ENCODE measurements at regions not wholly inside any gene's neighbourhood (a gene's known extent, or its start where the extent isn't known, plus 50 kb on each side); places are given as distances from the start of the nearest gene placed in this dataset.

- Histone ChIP-seq H3K4me2 (ENCODE audit: low read length) (no peak overlapping the region), H3K4me3 (ENCODE audit: insufficient read depth, low read depth, low read length) (no peak overlapping the region), H2AFZ (ENCODE audit: low read depth, low read length) (no peak overlapping the region), H3K4me1 (ENCODE audit: insufficient read depth, low read length) (no peaks in the 10 kb centered on the region), H3K27me3 (ENCODE audit: insufficient read depth, low read length) (no peaks in the 10 kb centered on the region), H3K79me2 (ENCODE audit: insufficient read depth, low read length) (no peaks in the 10 kb centered on the region), H3K9me3 (ENCODE audit: insufficient read depth, low read depth, low read length) (no peaks in the 10 kb centered on the region), H3K9ac (ENCODE audit: low read length) (no peak overlapping the region), H3K36me3 (ENCODE audit: insufficient read depth, low read length) (no peaks in the 10 kb centered on the region), H4K20me1 (ENCODE audit: insufficient read depth, low read length) (no peaks in the 10 kb centered on the region), H3K27ac (ENCODE audit: low read depth, low read length) (no peak overlapping the region)
- Mint-ChIP-seq H3K4me3 (ENCODE audit: unreplicated experiment) (no peak overlapping the region), H3K36me3 (ENCODE audit: low read depth, unreplicated experiment) (no peaks in the 10 kb centered on the region), H3K27me3 (ENCODE audit: low read depth, unreplicated experiment) (no peaks in the 10 kb centered on the region), H3K27ac (ENCODE audit: unreplicated experiment) (no peak overlapping the region), H3K4me1 (ENCODE audit: low read depth, unreplicated experiment) (peaks cover 1% of the 10 kb centered on the region), H3K9me3 (ENCODE audit: unreplicated experiment) (no peaks in the 10 kb centered on the region)
- no peak for TF ChIP-seq CTCF (IDR thresholded peaks at IDR 0.05; ENCODE audit: insufficient read depth, low read depth, low read length)
- TF ChIP-seq EZH2 (IDR thresholded peaks at IDR 0.05; ENCODE audit: insufficient read depth, low read length): no peak
- FAIRE-seq (no peak), DNase-seq (ENCODE audit: low read depth) (no peak)
Measured at GRCh38 chr6:148109732-148110131, 232.9 kb upstream of the SASH1 start.

- Mint-ChIP-seq H3K9me3 (ENCODE audit: unreplicated experiment) (no peaks in the 10 kb centered on the region), H3K27me3 (ENCODE audit: low read depth, unreplicated experiment) (no peaks in the 10 kb centered on the region), H3K27ac (ENCODE audit: unreplicated experiment) (no peak overlapping the region), H3K4me1 (ENCODE audit: low read depth, unreplicated experiment) (peaks cover 1% of the 10 kb centered on the region), H3K36me3 (ENCODE audit: low read depth, unreplicated experiment) (no peaks in the 10 kb centered on the region), H3K4me3 (ENCODE audit: unreplicated experiment) (no peak overlapping the region)
- FAIRE-seq: no peak
- Histone ChIP-seq H3K27ac (ENCODE audit: low read depth, low read length) (no peak overlapping the region), H2AFZ (ENCODE audit: low read depth, low read length) (no peak overlapping the region), H3K4me2 (ENCODE audit: low read length) (no peak overlapping the region), H3K9ac (ENCODE audit: low read length) (no peak overlapping the region), H3K9me3 (ENCODE audit: insufficient read depth, low read depth, low read length) (no peaks in the 10 kb centered on the region), H3K27me3 (ENCODE audit: insufficient read depth, low read length) (no peaks in the 10 kb centered on the region), H3K79me2 (ENCODE audit: insufficient read depth, low read length) (no peaks in the 10 kb centered on the region), H3K4me1 (ENCODE audit: insufficient read depth, low read length) (no peaks in the 10 kb centered on the region), H3K36me3 (ENCODE audit: insufficient read depth, low read length) (no peaks in the 10 kb centered on the region), H3K4me3 (ENCODE audit: insufficient read depth, low read depth, low read length) (no peak overlapping the region), H4K20me1 (ENCODE audit: insufficient read depth, low read length) (no peaks in the 10 kb centered on the region)
- TF ChIP-seq CTCF (IDR thresholded peaks at IDR 0.05; ENCODE audit: insufficient read depth, low read depth, low read length): no peak
- TF ChIP-seq EZH2 (IDR thresholded peaks at IDR 0.05; ENCODE audit: insufficient read depth, low read length): no peak
- no peak for DNase-seq (ENCODE audit: low read depth)
Measured at GRCh38 chr6:148110925-148111324, 231.7 kb upstream of the SASH1 start.

GRCh38 chr6:148112851-148113319 lies 229.8 kb upstream of the SASH1 start:
- FAIRE-seq: no peak
- H3K4me1 Mint-ChIP-seq (ENCODE audit: low read depth, unreplicated experiment): peaks cover 1% of the 10 kb centered on the region
- H3K4me3 Mint-ChIP-seq (ENCODE audit: unreplicated experiment): no peak overlapping the region
- Histone ChIP-seq H2AFZ (ENCODE audit: low read depth, low read length) (no peak overlapping the region), H3K9me3 (ENCODE audit: insufficient read depth, low read depth, low read length) (no peaks in the 10 kb centered on the region), H3K9ac (ENCODE audit: low read length) (no peak overlapping the region), H3K79me2 (ENCODE audit: insufficient read depth, low read length) (no peaks in the 10 kb centered on the region), H4K20me1 (ENCODE audit: insufficient read depth, low read length) (no peaks in the 10 kb centered on the region), H3K27me3 (ENCODE audit: insufficient read depth, low read length) (no peaks in the 10 kb centered on the region), H3K27ac (ENCODE audit: low read depth, low read length) (no peak overlapping the region), H3K4me2 (ENCODE audit: low read length) (no peak overlapping the region), H3K36me3 (ENCODE audit: insufficient read depth, low read length) (no peaks in the 10 kb centered on the region), H3K4me1 (ENCODE audit: insufficient read depth, low read length) (no peaks in the 10 kb centered on the region), H3K4me3 (ENCODE audit: insufficient read depth, low read depth, low read length) (no peak overlapping the region)
- no peaks in the 10 kb centered on the region for H3K27me3 Mint-ChIP-seq (ENCODE audit: low read depth, unreplicated experiment)
- no peaks in the 10 kb centered on the region for H3K36me3 Mint-ChIP-seq (ENCODE audit: low read depth, unreplicated experiment)
- DNase-seq (ENCODE audit: low read depth): no peak
- TF ChIP-seq EZH2 (IDR thresholded peaks at IDR 0.05; ENCODE audit: insufficient read depth, low read length) (no peak), CTCF (IDR thresholded peaks at IDR 0.05; ENCODE audit: insufficient read depth, low read depth, low read length) (no peak)
- no peak overlapping the region for H3K27ac Mint-ChIP-seq (ENCODE audit: unreplicated experiment)
- H3K9me3 Mint-ChIP-seq (ENCODE audit: unreplicated experiment): no peaks in the 10 kb centered on the region

Measured in astrocyte (in vitro differentiated cells and primary cell).